Skeletal muscle tissue (tissue), 3 donors: ENCODE measurements at regions not wholly inside any gene's neighbourhood (a gene's known extent, or its start where the extent isn't known, plus 50 kb on each side); places are given as distances from the start of the nearest gene placed in this dataset.

ENCODE experiments used
- H3K27ac ChIP-seq: one replicate; pipeline ENCODE4 v1.7.0; 2013; ENCODE audit warnings: mild to moderate bottlenecking, low read depth, low read length, inconsistent platforms
- H3K27me3 ChIP-seq, 3 donors: one replicate each; pipeline ENCODE4 v1.7.0; 2013; ENCODE audit warnings: low read length in 3 of 3; ENCODE audit not compliant: control insufficient read depth in 3 of 3, insufficient read depth in 3 of 3
- H3K36me3 ChIP-seq, 3 donors: one replicate each; pipeline ENCODE4 v1.7.0; 2013; ENCODE audit warnings: low read length in 3 of 3; ENCODE audit not compliant: control insufficient read depth in 3 of 3, insufficient read depth in 3 of 3
- H3K4me1 ChIP-seq, 3 donors: one replicate each; pipeline ENCODE4 v1.7.0; 2013; ENCODE audit warnings: low read length in 3 of 3, mild to moderate bottlenecking in 3 of 3; ENCODE audit not compliant: control insufficient read depth in 3 of 3, insufficient read depth in 3 of 3
- H3K4me3 ChIP-seq, 3 donors: one replicate each; pipeline ENCODE4 v1.7.0; 2013; ENCODE audit warnings: low read length in 3 of 3
- H3K9ac ChIP-seq, 3 donors: one replicate each; pipeline ENCODE4 v1.7.0; 2013; ENCODE audit warnings: low read length in 3 of 3, mild to moderate bottlenecking in 3 of 3, moderate library complexity in 2 of 3, low read depth in 1 of 3
- H3K9me3 ChIP-seq, 3 donors: one replicate each; pipeline ENCODE4 v1.7.0; 2013; ENCODE audit warnings: low read length in 3 of 3; ENCODE audit not compliant: control insufficient read depth in 3 of 3
- donor health status: Osteomylitis.

GRCh38 chr1:99146129-99146848, 118.0 kb upstream of the PLPPR4 start:
- H3K27ac ChIP-seq = no peak overlapping the region
- H3K36me3 ChIP-seq = no peaks in the 10 kb centered on the region
- H3K4me3 ChIP-seq = no peak overlapping the region
- H3K4me1 ChIP-seq = no peaks in the 10 kb centered on the region
- H3K9me3 ChIP-seq = no peaks in the 10 kb centered on the region
- H3K9ac ChIP-seq = no peak overlapping the region
- H3K27me3 ChIP-seq = no peaks in the 10 kb centered on the region

- Histone ChIP-seq H3K4me1 (no peaks in the 10 kb centered on the region), H3K9ac (no peak overlapping the region), H3K9me3 (no peaks in the 10 kb centered on the region), H3K27ac (no peak overlapping the region), H3K36me3 (no peaks in the 10 kb centered on the region), H3K27me3 (no peaks in the 10 kb centered on the region), H3K4me3 (no peak overlapping the region)
Observed at GRCh38 chr1:99149952-99150351, 114.3 kb upstream of the PLPPR4 start.

- Histone ChIP-seq H3K4me3 (no peak overlapping the region), H3K4me1 (no peaks in the 10 kb centered on the region), H3K9ac (no peak overlapping the region), H3K27ac (no peak overlapping the region), H3K36me3 (no peaks in the 10 kb centered on the region), H3K27me3 (no peaks in the 10 kb centered on the region), H3K9me3 (no peaks in the 10 kb centered on the region)
Observed at GRCh38 chr1:99152132-99152531, 112.2 kb upstream of the PLPPR4 start.

- Histone ChIP-seq H3K36me3 (no peaks in the 10 kb centered on the region), H3K4me3 (no peak overlapping the region), H3K27me3 (peaks cover 0 to 2% (median 0%) of the 10 kb centered on the region in 3 donors), H3K9me3 (no peaks in the 10 kb centered on the region), H3K27ac (no peak overlapping the region), H3K4me1 (no peaks in the 10 kb centered on the region), H3K9ac (no peak overlapping the region)
Observed at GRCh38 chr1:99163671-99164070, 100.6 kb upstream of the PLPPR4 start.

GRCh38 chr1:99170516-99170915, 93.8 kb upstream of the PLPPR4 start:
- Histone ChIP-seq H3K9ac (no peak overlapping the region), H3K4me3 (no peak overlapping the region), H3K27ac (no peak overlapping the region), H3K27me3 (no peaks in the 10 kb centered on the region), H3K9me3 (no peaks in the 10 kb centered on the region), H3K36me3 (no peaks in the 10 kb centered on the region), H3K4me1 (no peaks in the 10 kb centered on the region)

GRCh38 chr1:99171184-99171813, 93.0 kb upstream of the PLPPR4 start:
- Histone ChIP-seq H3K4me3 (no peak overlapping the region), H3K27me3 (no peaks in the 10 kb centered on the region), H3K9ac (no peak overlapping the region), H3K9me3 (no peaks in the 10 kb centered on the region), H3K4me1 (no peaks in the 10 kb centered on the region), H3K27ac (no peak overlapping the region), H3K36me3 (no peaks in the 10 kb centered on the region)

- Histone ChIP-seq H3K27me3 (no peaks in the 10 kb centered on the region), H3K36me3 (no peaks in the 10 kb centered on the region), H3K27ac (no peak overlapping the region), H3K4me3 (no peak overlapping the region), H3K9me3 (no peaks in the 10 kb centered on the region), H3K9ac (no peak overlapping the region), H3K4me1 (no peaks in the 10 kb centered on the region)
Observed at GRCh38 chr1:99173282-99173681, 91.0 kb upstream of the PLPPR4 start.

- Histone ChIP-seq H3K9ac (no peak overlapping the region), H3K27me3 (no peaks in the 10 kb centered on the region), H3K27ac (no peak overlapping the region)
Observed at GRCh38 chr1:99173900-99174299, 90.4 kb upstream of the PLPPR4 start.

GRCh38 chr1:99176753-99177152, 87.5 kb upstream of the PLPPR4 start:
- Histone ChIP-seq H3K4me1 (peaks cover 0 to 3% (median 0%) of the 10 kb centered on the region in 3 donors), H3K9ac (no peak overlapping the region), H3K27me3 (no peaks in the 10 kb centered on the region), H3K4me3 (no peak overlapping the region), H3K36me3 (no peaks in the 10 kb centered on the region), H3K9me3 (no peaks in the 10 kb centered on the region), H3K27ac (no peak overlapping the region)

More at GRCh38 chr1:99173900-99174299, 90.4 kb upstream of the PLPPR4 start:
- H3K4me3 ChIP-seq = no peak overlapping the region
- no peaks in the 10 kb centered on the region for H3K4me1 ChIP-seq
- H3K9me3 ChIP-seq = no peaks in the 10 kb centered on the region
- H3K36me3 ChIP-seq = no peaks in the 10 kb centered on the region

GRCh38 chr1:99177465-99177864, 86.8 kb upstream of the PLPPR4 start:
- no peak overlapping the region for H3K27ac ChIP-seq
- peaks cover 0 to 3% (median 0%) of the 10 kb centered on the region in 3 donors for H3K4me1 ChIP-seq
- no peaks in the 10 kb centered on the region for H3K27me3 ChIP-seq
- H3K9ac ChIP-seq = no peak overlapping the region
- no peaks in the 10 kb centered on the region for H3K9me3 ChIP-seq
- H3K36me3 ChIP-seq = no peaks in the 10 kb centered on the region
- no peak overlapping the region for H3K4me3 ChIP-seq
